ENCODE measurements at regions not wholly inside any gene's neighbourhood (a gene's known extent, or its start where the extent isn't known, plus 50 kb on each side); places are given as distances from the start of the nearest gene placed in this dataset.

DNA sequence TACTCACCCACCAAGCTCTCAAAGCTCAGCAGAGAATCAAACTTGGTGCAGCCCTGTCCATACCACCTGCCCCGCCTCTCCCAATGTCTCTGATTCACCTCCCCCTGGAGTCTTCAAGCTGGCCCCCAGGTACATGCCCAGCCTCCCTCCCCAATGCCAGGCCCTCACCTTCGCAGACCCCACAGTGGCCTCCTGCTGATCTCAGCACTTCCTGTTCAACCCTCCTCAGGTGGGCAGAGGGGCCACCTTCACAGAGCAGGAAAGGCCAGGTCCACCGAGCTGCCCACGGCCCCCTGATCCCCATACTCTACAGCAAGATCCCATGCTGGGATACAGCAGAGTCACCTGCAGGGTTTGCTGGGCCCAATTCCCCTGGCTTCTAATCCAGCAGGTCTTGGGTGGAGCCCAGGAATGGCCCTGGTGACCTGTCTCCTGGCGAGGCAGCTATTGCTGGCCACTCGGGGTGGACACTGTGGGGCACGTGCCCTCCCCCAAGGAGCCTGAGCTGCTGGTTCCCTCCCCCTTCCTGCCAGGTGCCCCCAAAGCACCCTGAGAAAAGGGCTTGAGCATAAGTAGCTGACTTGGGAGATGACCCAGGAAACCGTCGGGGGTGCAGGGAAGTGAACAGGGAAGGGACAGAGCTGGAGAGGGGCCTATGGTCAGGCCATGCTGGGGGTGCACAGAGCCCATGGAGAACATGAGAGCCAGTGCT, 150.7 kb downstream of the BRD1 start:
- TF ChIP-seq, protein P1, sequence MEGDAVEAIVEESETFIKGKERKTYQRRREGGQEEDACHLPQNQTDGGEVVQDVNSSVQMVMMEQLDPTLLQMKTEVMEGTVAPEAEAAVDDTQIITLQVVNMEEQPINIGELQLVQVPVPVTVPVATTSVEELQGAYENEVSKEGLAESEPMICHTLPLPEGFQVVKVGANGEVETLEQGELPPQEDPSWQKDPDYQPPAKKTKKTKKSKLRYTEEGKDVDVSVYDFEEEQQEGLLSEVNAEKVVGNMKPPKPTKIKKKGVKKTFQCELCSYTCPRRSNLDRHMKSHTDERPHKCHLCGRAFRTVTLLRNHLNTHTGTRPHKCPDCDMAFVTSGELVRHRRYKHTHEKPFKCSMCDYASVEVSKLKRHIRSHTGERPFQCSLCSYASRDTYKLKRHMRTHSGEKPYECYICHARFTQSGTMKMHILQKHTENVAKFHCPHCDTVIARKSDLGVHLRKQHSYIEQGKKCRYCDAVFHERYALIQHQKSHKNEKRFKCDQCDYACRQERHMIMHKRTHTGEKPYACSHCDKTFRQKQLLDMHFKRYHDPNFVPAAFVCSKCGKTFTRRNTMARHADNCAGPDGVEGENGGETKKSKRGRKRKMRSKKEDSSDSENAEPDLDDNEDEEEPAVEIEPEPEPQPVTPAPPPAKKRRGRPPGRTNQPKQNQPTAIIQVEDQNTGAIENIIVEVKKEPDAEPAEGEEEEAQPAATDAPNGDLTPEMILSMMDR (IDR thresholded peaks at IDR 0.05), result no peak
- TF ChIP-seq POLR2A (IDR thresholded peaks at IDR 0.05) (no peak), POLR2AphosphoS5 (IDR thresholded peaks at IDR 0.05) (no peak), EP300 (IDR thresholded peaks at IDR 0.05) (no peak)
